HG03469 (cell line): ENCODE measurements at regions not wholly inside any gene's neighbourhood (a gene's known extent, or its start where the extent isn't known, plus 50 kb on each side); places are given as distances from the start of the nearest gene placed in this dataset.
A peak's percentile ranks its signal among the peaks of the same experiment; 100 is the strongest.
"Not testable (repeated sequence)": the region's sequence is repeated elsewhere in the genome, so short reads cannot be mapped to it uniquely, and the experiment has no call there.

Source experiments
- ATAC-seq: cut with Tn5 transposase; IDR thresholded peaks from one replicate; pipeline ENCODE4 v1.9.1; 2021; ENCODE audit warnings: mild to moderate bottlenecking, moderate library complexity, moderate number of reproducible peaks; ENCODE audit not compliant: unreplicated experiment

DNA sequence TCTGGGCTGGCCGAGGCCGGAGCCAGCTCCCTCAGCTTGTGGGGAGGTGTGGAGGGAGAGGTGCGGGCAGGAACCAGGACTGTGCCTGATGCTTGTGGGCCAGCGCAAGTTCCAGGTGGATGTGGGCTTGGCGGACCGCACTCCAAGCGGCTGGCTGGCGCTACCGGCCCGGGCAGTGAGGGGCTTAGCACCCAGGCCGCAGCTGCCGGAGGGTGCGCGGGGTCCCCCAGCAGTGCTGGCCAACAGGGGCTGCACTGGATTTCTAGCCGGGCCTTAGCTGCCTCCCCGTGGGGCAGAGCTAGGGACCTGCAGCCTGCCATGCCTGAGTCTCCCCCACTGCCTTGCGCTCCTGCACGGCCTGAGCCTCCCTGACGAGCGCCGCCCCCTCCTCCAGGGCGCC is 242.8 kb downstream of the CCSER2 start:
- ATAC-seq, result no peak

DNA sequence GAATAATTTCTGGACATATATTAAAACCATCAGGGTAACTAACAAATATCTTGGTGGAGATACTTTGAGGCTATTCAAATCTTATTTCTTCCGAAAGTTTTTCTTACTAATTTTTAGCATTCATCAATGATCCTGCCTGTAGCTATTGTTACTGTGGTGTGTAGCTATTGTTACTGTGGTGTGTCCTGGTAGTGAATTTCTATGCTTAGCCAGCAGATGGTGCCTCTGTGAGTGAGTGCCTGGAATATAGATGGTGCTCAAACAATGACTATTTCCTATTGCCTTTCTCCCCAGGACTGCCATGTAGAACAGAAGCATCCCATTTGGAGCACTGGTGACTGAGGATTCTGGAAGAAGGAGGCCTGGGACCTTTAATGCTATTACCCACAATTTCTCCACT is 245.7 kb downstream of the CCSER2 start:
- no peak for ATAC-seq

DNA sequence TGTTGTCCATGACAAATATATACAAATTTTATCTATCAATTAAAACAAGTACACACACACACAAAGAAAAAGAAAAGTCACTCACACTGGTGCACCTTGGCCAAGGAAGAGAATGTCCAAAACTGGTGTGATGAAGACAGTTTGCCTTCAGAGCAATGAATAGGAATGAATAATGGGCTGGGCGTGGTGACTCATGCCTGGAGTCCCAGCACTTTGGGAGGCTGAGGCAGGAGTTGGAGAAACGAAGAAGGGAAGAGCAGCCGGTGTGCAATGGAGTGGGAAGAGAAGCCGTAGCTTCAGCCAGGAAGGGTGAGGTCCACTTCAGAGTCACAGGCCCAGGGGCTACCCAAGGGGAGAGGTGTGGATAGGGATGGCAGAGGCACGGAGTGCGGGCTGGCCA is 253.6 kb downstream of the CCSER2 start:
- no peak for ATAC-seq

DNA sequence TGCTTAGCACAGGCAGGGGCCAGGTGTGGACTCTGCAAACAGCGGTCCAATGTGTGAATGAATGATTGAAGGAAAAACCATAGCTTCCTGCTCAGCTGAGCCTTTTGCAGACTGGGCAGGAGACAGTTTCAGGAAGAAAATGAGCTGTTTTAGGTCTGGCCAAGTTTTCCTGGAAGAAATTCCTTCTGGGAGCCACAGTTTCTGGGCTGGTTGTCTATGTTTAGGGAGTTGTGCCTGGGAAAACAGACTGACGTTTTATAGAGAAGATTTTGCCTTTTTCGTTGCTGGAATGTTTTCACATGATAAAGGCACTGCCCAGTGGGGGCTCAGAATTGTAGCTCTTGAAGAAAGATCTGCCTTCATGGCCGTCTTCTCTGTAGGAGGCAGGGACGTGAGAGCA is 255.1 kb downstream of the CCSER2 start:
- ATAC-seq, result no peak

DNA sequence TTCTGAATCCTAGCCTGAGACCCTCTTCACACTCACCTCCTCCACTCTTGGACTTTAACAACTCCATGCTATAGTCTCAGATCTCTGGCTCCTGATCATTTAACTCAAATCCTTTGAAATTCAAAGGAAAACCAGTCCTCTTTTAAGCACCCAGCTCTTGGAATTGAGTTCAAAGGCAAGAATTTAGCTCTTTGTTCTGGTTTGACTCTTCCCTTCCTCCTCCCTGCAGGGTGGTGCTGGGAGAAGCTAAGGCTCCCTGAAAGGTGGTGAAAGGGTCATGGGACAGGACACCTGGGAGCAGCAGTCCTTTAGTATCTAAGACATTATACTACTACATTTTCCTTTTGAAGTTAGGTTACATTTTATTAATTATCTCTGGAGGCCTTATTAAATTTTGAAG is 259.4 kb downstream of the CCSER2 start:
- ATAC-seq, result no peak

DNA sequence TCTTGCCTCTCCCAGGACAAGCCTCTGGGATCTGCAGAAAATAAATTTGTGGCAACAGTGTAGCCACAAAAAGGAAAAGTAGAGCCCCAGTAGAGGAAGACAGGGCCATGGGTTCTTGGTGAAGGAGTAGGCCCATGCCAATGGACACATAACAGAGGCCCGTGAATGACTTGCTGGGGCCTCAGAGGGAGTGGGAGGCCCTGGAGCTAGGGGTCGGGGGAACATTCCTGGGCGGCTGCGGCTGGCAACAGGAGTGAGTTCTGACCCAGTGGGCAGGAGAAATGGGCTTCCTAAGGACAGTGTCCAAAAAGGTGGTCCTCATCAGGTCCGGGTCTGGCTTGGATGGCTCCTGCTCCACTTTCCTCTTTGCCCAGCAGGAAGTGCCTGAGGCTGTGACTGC is 260.0 kb downstream of the CCSER2 start:
- no peak for ATAC-seq

DNA sequence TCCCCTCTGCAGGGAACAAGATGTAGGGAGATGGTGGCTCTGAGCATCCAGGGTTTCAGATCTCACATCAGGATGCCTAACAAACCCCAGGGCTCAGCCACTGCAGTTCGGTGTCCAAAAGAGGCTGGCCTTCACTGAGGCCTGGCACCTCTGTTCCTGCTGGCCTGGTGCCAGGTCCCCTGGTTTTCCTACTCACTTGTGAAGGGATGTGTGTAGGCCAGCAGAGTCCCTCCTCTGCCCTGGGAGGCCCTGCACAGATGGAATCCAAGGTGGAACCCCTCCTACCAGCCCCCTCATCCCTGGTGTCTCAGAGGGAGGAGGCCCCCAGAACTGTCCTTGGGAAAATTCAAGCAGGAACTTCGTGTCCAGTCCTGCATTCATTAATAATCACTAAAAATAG is 260.6 kb downstream of the CCSER2 start:
- ATAC-seq, result no peak

DNA sequence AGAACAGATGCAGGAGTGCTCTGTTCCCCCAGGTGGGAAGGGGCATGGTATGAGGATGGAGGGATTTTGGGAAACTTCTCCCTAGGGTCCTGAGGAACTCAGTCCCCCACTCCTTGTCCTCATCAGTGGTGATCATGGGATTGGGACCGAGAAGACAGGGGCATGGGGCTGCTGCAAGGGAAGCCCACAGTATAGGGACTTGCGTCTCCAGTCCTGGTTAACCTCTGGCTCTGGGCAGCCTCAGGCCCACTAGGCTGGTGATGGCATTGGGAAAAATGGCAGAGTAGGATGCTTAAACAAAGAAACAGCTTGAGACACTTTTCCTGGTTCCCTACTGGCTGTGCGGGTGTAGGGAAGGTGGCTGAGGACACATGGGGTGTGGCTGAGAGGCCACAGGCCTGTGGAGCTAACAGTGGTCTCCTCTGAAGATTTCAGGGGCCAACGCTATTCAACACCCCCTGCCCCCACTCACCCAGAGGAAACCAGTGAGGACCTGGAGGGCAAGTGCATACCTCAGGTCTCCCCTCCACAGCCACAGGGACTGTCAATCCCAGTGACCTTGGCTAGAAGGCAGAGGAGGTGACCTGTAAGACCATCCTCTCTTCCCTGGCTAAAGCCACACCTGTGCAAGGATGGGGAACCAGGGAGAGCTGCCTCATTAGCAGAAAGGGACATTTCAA is 261.3 kb downstream of the CCSER2 start:
- ATAC-seq, result no peak

DNA sequence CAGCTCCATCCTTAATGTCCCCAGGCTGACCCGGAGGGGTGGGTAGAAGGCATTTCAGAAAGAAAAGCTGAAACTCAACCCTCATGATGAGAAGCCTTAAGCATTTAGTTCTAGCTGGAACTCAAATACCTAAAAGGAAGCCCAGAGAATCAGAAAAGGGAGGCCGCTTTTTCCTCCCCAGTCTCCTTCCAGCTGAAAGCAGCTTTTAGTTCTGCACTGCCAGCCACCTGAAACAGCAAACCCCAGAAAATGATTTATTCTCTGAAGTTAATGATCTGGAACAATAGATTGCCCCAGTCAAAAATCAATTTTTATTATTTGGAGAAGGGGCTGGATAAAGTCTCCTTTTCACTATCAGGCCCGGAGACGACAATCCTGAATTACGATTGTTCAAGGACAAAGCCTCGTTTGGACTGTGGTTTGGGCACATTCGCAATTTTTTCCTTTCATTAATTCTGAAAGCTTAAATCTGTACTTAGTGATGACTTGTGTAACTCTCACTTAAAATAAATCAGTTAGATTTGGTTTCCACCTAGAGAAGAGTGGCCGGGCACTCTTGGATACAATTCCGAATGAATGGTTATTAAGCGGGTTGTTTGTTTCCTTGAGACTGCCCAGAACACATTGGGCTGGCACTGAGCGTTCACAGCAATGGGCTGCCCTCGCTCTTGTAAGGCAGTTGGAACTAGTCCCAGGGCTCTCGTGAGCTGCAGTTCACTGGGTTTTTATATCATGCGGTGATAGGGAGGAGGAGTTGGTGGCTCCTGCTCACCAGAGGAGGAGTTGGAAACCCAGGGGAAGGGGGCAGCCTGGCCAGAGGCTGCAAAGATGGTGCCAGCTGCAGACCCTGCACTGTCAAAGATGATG is 262.2 kb downstream of the CCSER2 start:
- ATAC-seq, result no peak

DNA sequence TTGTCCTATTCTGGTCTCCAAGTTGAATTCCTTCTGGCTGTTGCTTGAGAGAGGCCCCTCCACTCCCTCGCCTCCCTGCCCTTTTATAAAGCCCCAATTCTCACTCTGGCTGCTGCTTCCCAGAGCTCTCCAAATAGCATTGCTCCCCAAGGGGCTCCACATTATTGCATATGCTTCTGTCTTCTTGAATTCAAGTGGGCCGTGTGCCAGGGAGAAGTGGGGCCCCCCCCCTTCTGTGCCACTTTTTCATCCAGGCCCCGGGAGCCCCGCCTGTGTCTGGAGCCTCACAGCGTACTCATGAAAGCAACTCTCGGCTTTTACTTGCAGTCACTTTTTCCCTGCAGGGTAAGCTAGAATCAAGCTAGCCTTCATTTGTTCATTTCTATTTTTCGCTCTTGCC is 265.1 kb downstream of the CCSER2 start:
- ATAC-seq, result no peak

DNA sequence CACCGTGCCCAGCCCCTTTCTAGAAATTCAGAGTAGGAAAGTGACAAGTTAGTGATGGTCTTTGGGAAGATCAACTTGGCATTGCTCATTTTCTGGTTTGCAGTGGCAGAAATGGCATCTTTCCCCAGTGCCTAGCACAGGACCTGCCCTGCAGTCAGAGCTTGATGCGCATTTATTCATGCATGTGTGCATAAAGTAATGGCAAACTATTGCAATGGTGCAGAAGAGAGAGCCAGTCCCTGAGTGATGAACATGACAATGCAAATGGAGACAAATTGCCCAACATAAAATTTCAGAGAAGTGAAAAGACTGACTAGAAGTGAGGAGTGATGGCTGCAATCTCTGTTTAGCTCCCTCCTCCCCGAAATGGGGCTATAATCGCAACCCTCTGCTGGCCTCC is 268.2 kb downstream of the CCSER2 start:
- ATAC-seq, result no peak

DNA sequence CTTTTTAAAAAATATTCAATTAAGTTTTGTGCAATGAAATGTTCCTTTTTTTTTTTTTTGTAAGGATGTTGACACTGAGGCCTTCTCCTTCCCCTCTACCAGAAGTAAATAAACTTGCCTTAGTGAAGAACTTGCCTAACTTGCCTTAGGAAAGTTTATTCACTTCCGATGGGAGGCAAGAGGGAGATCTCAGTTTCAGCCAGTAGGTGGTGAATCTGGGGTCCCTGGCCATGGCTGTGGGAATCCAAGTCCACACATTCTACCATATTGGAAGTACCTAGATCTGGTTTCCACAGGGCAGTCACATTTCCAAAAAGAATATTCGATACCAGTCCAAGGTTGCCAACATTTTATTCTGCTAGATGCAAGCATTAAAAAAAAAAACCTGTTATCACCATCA is 270.9 kb downstream of the CCSER2 start:
- ATAC-seq, result no peak

DNA sequence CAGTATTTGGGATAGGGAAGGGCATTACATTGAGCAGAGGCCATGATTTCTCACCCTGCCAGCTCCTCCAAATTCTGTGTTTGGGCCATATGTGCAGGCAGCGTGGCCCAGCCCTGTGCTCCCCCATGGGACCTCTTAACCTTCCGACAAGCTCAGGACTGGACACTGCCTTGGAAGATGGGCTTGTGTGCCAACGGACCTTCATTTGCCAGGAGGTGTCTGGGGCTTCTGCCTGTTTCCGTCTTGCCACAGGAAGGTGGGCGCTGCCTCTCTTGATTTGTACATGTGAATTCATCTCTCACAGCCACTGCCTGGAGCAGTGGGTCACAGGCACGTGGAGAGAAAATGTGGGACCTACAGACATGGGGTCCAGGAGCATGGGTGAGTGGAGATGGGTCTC is 272.6 kb downstream of the CCSER2 start:
- ATAC-seq, result no peak

DNA sequence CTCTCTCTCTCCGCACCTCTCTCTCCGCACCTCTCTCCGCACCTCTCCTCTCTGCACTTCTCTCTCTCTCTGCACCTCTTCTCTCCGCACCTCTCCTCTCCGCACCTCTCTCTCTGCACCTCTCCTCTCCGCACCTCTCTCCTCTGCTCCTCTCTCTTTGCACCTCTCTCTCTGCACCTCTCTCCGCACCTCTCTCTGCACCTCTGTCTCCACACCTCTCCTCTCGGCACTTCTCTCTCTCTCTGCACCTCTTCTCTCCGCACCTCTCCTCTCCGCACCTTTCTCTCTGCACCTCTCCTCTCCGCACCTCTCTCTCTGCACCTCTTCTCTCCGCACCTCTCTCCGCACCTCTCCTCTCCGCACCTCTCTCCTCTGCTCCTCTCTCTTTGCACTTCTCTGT is 274.2 kb downstream of the CCSER2 start:
- not testable (repeated sequence) for ATAC-seq

DNA sequence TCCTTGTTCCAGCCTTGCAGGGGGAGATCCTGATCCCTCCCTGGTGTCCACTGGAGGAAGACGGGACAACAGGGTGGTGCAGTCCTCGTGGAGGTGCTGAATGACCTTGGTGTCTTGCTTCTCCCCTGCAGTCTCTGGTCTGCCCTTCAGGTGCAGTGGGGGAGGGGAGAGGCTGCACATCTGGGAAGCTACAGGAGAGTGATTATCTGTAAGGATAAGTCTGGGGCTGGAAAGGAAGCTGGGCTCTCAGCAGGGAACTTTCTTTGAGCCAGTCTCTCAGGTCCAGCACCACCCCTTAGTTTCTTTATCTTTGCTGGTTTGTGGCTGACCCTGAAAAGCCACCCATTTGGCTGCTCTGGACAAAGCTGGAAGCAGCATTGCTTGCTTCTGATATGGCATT is 275.6 kb downstream of the CCSER2 start:
- ATAC-seq, result no peak

DNA sequence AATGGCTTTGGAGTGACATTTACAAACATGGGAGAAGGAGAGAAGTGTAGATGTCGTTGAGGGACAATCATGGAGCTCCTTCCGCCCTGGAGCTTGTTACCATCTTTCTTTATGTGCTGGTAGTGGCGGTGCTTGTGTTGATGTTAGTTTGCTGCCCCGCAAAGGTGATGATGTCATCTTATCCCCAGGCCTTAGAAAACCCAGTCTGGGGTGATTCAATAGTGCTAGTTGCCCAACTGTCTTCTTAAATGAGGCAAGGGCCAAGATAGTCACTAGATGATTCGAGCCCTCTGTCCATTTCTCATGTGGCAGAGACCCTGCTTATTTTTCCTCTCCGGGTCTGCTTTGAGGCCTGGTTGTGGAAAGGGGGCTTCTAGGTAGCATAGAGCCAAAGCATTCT is 277.4 kb downstream of the CCSER2 start:
- no peak for ATAC-seq

DNA sequence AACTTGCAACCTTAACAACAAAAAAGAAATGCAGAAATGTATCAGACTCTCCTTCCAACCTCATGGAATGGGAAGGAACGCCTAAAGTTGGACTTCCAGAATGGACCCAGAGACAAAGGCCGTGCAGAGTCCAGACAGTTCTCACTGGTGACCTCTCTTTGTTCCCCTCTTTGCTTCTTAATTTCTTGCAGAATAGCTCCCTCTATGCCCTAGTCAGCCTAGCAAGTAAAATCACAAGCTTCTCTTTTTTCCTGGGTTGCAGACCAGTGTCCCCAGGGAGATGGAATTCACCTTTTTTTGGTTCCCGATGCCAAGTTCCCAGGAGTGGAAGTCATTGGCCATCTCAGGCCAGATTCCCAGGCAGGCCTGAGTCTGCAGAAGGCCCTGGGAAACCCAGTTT is 278.0 kb downstream of the CCSER2 start:
- no peak for ATAC-seq

DNA sequence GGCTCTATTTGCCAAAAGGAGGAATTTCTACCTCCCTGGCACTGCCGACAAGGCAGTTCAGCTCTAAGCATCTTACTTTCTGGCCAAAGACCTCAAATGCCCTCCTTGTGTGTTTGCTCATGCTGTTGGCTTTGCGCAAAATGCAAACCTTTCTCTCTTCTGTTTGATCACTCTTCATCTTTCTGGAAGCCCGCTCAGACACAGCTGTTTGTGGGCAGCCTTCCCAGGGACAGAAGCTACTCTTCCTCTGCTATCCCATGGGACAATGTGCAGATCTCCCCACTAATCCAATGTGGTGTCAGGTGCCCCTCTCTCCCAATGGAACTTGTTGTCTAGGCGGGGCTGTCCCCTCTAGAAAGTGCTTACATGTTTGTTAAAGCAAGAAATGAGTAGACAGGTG is 278.7 kb downstream of the CCSER2 start:
- ATAC-seq, result no peak

DNA sequence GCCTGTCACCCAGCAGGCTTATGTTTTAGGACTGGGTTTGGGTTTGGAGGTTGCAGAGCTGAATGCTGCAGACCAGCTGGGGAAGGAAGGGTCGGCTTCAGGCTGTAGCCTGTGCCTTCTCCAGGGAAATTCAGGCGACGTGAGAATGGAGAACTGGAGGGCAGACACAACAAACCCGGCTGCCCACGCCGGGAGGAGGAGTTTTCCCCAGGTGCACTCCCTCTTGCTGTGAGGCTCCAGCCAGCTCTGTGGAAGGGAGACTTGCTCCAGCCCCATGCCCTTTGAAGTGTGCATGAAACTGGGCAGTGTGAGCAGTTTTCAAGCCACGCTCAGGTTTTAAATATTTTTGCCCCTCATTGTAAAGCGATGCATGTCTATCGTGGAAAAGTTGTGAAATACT is 279.1 kb downstream of the CCSER2 start:
- ATAC-seq, result no peak

DNA sequence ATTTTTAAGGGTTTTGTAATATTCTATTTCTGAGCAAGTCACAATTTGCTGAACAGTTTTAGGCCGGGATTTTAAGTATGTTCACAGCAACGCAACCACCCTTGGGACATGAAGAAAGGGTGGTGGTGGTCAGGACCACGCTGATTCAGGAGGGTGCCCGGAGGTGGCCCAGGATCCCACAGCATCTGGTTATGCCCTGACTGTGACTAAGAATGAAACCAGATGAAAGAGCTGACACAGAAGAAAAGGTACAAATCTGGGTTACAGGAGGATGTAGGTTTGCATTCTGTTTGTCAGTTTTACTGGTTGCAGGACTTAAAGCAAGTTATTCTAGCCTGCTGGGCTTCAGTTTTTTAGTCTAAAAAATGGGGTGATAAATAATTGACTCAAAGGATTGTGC is 279.7 kb downstream of the CCSER2 start:
- ATAC-seq, result no peak

DNA sequence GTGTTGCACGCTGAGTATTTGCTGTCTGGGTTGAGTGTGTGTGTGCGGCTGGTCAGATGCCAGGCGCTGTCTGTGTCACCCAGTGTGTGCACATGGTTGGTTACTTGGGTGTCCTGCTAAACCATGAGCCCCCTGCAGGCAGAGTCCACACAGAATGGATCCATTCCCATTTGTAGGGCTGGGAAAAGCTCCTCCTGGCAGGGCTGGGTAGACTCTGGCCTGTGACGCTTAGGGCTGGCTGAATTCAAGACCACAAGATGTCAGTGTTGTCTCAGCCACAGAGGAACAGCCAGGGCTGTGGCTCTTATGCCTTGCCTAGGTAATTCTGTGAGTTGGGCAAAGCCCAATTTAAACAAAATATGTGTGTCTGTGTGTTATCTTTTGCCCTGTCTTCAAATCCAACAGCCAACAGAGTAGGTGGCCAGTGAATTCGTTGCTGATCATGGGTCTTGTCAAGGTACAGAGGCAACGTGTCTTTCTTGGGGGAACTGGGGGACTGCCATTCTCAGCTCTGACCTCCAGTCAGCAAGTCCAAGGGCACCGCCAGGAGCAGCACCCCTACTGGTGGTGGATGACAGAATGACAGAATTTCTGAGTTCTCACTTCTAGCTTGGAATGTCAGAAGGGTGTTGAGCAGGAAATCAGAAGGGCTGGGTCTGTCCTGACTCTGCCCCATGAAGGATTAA is 285.1 kb downstream of the CCSER2 start:
- ATAC-seq, result peak; percentile 58
